ENCODE measurements at regions not wholly inside any gene's neighbourhood (a gene's known extent, or its start where the extent isn't known, plus 50 kb on each side); places are given as distances from the start of the nearest gene placed in this dataset.

GRCh38 chr20:18913701-18914100 lies 100.1 kb downstream of the SCP2D1 start:
- H3K4me3 ChIP-seq (ENCODE audit: low read depth, low read length): no peak overlapping the region
- H3K27me3 ChIP-seq (ENCODE audit: control insufficient read depth, insufficient read depth, low read length): no peaks in the 10 kb centered on the region
- H3K27ac ChIP-seq: peak overlapping the region; percentile 48
- no peaks in the 10 kb centered on the region for H3K9me3 ChIP-seq (ENCODE audit: control insufficient read depth, low read length)
- H3K79me2 ChIP-seq: no peaks in the 10 kb centered on the region
- H3K4me1 ChIP-seq: peaks cover 39% of the 10 kb centered on the region
- no peak for TF ChIP-seq CTCF (IDR thresholded peaks at IDR 0.05)
- H3K9ac ChIP-seq: no peak overlapping the region
- H3K36me3 ChIP-seq (ENCODE audit: control insufficient read depth, insufficient read depth, low read length): no peaks in the 10 kb centered on the region
- H3K4me2 ChIP-seq (ENCODE audit: low read length): no peak overlapping the region
- H2AFZ ChIP-seq: no peak overlapping the region

GRCh38 chr20:18914796-18915195 lies 101.2 kb downstream of the SCP2D1 start:
- H3K4me1 ChIP-seq: peaks cover 39% of the 10 kb centered on the region
- H3K4me3 ChIP-seq (ENCODE audit: low read depth, low read length): no peak overlapping the region
- no peaks in the 10 kb centered on the region for H3K27me3 ChIP-seq (ENCODE audit: control insufficient read depth, insufficient read depth, low read length)
- H3K4me2 ChIP-seq (ENCODE audit: low read length): no peak overlapping the region
- H3K79me2 ChIP-seq: no peaks in the 10 kb centered on the region
- no peak for TF ChIP-seq CTCF (IDR thresholded peaks at IDR 0.05)
- no peak overlapping the region for H3K9ac ChIP-seq
- H3K27ac ChIP-seq: no peak overlapping the region
- H3K9me3 ChIP-seq (ENCODE audit: control insufficient read depth, low read length): no peaks in the 10 kb centered on the region
- H2AFZ ChIP-seq: no peak overlapping the region
- no peaks in the 10 kb centered on the region for H3K36me3 ChIP-seq (ENCODE audit: control insufficient read depth, insufficient read depth, low read length)

DNA sequence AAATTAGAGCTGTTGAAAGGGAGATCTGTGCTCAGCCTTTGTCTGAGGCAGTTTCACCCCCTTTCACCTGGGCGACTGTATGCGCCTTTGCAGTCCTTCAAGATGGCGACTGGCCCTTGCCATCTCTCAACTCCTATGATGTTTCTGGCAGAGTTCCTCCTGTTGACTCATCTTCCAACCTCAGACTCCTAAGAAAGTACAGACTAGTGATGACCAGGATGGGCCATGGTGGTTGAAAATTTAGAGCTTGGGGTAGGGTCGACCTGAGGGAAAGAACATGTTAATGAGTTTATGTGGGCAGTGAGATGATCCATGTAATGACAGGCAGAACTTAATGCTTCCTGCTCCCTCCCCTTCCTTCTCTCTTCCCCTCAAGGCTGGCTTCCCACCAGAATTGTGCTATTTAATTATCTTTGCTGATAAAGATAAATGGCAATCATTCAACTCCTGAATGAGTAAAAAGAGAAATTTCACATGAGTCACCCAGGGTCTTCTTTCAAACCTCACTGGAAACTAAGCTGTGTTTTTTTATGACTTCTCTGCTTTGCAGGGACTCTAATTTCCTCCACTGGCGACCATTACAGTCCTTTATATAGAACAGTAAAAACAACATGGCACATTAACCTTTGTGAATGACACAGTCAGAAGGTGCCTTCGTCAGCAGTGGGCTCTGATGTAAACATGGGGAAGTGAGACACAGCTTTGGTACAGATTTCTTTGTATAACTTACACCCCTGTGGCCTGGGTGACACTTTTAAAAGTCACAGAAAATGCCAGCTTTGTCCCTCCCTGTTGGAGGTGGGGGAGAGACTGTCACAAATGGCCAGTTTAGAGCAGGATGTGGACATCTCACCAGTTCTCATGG lies 103.5 kb downstream of the SCP2D1 start:
- no peaks in the 10 kb centered on the region for H3K79me2 ChIP-seq
- no peak overlapping the region for H3K9ac ChIP-seq
- no peaks in the 10 kb centered on the region for H3K36me3 ChIP-seq (ENCODE audit: control insufficient read depth, insufficient read depth, low read length)
- peak overlapping the region; percentile 51 for H2AFZ ChIP-seq
- H3K4me2 ChIP-seq (ENCODE audit: low read length): no peak overlapping the region
- TF ChIP-seq CTCF (IDR thresholded peaks at IDR 0.05): no peak
- peaks cover 29% of the 10 kb centered on the region for H3K4me1 ChIP-seq
- H3K27ac ChIP-seq: peak overlapping the region; percentile 61
- no peaks in the 10 kb centered on the region for H3K9me3 ChIP-seq (ENCODE audit: control insufficient read depth, low read length)
- H3K27me3 ChIP-seq (ENCODE audit: control insufficient read depth, insufficient read depth, low read length): no peaks in the 10 kb centered on the region
- H3K4me3 ChIP-seq (ENCODE audit: low read depth, low read length): no peak overlapping the region

DNA sequence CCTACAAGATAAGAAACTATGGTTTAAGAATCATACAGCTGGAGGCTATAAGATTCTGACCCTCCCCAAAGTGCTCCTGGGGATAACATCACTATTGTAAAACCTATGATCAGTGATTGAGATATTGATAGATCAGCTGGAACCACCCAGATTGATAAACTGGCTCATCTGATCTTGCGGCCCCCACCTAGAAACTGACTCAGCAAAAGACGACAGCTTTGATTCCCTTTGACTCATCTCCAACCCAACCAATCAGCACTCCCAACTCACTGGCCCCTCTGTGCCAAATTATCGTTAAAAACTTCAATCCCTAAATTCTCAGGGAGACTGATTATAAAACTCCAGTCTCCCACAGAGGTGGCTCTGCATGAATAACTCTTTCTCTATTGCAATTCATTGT lies 106.4 kb downstream of the SCP2D1 start:
- Histone ChIP-seq H3K4me1 (peaks cover 13% of the 10 kb centered on the region), H3K4me2 (ENCODE audit: low read length) (no peak overlapping the region), H3K36me3 (ENCODE audit: control insufficient read depth, insufficient read depth, low read length) (no peaks in the 10 kb centered on the region), H3K27me3 (ENCODE audit: control insufficient read depth, insufficient read depth, low read length) (no peaks in the 10 kb centered on the region), H3K9me3 (ENCODE audit: control insufficient read depth, low read length) (no peaks in the 10 kb centered on the region), H2AFZ (no peak overlapping the region), H3K9ac (no peak overlapping the region), H3K4me3 (ENCODE audit: low read depth, low read length) (no peak overlapping the region), H3K27ac (no peak overlapping the region), H3K79me2 (no peaks in the 10 kb centered on the region)
- no peak for TF ChIP-seq CTCF (IDR thresholded peaks at IDR 0.05)

- no peaks in the 10 kb centered on the region for H3K27me3 ChIP-seq (ENCODE audit: control insufficient read depth, insufficient read depth, low read length)
- H3K36me3 ChIP-seq (ENCODE audit: control insufficient read depth, insufficient read depth, low read length): no peaks in the 10 kb centered on the region
- no peak overlapping the region for H3K4me2 ChIP-seq (ENCODE audit: low read length)
- no peaks in the 10 kb centered on the region for H3K9me3 ChIP-seq (ENCODE audit: control insufficient read depth, low read length)
- no peak overlapping the region for H3K4me3 ChIP-seq (ENCODE audit: low read depth, low read length)
- H3K4me1 ChIP-seq: peaks cover 11% of the 10 kb centered on the region
- H2AFZ ChIP-seq: no peak overlapping the region
- no peak for TF ChIP-seq CTCF (IDR thresholded peaks at IDR 0.05)
- H3K79me2 ChIP-seq: no peaks in the 10 kb centered on the region
- H3K9ac ChIP-seq: no peak overlapping the region
- H3K27ac ChIP-seq: no peak overlapping the region
Measured at GRCh38 chr20:18921291-18921690, 107.7 kb downstream of the SCP2D1 start.
